Urothelium cell line (cell line): ENCODE measurements at regions not wholly inside any gene's neighbourhood (a gene's known extent, or its start where the extent isn't known, plus 50 kb on each side); places are given as distances from the start of the nearest gene placed in this dataset.

Experiments used
- DNase-seq: peaks from one replicate; pipeline ENCODE4 v3.0.0; 2011; ENCODE audit warnings: low spot score, mixed read lengths
- FAIRE-seq: peaks from 2 replicates; lab custom pipeline; 2011; peaks lifted over from hg19 to GRCh38; lab: Jason Lieb, UNC

DNA sequence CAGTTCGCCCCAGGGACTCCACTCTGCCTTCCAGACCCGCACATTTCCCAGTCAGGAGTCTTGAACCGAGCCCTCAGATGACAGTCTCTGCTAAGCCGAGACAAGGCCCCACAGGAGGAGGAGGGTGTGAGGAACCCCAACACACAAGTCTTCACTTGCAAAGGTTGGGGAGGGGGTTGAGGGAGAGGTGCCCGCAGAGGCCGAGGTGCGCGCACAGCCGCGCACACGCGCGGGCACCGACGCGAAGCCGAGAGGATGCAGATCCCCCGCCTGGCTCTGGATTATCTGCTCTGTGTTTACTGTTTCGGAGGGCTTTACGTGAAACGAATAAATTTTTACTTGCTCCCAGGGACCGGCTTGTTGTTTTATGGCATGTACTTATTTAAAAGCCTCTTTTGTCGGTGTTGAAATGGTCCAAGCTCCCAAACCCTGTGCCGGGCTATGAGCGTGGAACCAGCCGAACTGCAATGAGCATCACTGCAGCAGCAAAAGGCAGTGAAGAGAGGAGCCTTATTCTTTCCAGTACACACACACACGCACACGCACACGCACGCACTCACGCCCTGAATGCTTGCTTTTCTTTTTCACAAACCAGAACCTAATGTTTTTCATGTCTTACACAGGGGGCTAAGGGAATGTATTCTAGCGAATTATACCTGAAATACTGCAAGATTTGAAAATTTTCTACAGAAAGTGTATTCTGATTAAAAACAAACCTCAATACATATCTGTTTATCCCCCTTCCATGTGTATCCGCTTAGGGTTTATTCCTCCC is 297.7 kb downstream of the PARP8 start:
- no peak for FAIRE-seq
- no peak for DNase-seq

DNA sequence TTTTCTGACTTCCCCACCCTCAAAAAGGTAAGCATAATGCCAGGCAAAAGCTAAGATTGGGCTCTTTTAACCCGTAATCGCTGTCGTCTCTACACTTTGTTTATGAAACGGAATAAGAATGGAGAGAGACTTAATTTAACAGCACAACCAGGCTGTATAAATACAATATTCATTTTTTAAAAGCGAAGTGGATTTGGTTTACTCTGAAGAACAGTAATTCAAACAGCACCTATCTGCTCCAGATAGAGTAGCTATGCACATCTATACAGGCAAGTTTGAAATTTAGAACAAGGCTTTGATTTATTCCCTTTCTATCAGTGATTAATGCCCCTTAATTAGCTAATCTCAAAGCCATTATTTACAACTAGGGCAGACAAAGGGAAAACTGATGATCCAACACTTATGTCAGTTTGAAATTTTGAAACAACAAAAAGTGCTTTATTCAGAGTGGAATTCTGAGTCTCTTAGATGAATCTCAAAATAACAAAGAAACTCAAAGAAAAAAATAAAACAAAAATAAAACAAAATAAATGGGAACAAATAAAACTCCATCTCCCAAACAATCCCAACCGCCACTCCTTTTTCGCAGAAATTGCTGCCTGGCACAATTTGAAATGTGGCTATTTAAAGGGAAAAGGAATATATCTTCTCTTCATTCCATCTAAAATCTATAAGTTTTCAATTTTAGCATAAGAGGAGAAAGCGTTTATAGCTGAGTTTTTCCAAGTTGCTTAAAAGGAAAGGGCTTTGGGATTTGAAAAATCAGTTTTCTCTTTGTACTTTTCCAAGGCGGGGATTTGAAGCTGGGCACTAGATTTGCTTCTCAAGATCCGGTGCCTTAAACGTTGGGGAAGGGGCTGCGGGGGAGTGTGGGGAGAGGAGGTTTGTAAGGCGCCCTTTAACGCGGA is 298.6 kb downstream of the PARP8 start:
- DNase-seq, result no peak
- FAIRE-seq, result no peak

DNA sequence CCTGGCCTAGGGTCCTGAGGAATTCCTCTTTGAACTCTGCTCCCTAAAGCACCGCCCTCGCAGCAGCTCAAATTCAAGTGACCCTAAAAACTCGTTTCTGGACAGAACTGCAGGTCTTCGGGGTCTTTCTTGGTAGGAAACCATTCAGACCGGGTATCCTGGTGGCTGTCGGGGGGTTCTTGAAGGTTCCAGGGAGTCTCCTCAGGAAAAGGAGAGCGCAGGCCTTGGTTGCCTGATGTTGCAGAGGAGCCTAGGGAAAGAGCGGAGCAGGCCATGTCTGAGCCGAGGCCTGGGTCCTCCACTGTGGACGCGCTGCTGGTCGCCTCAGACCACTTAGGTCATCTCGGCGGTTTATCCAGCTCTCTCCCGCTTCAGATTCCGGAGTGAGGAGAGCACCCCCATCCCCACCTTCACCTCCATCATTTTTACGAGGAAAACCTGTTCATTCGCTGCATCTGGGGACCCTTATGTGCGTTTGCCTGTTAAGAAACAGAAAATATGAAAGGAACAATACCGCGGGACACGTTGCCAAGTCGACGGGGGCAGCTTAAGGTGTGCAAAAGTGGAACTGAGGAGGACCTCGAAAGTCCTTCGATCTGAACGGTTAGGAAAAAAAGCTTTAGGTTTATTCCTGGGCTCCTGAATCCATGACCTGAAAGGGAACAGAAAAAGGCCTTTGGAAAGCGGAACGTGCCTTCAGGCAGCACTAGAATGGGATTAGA is 299.4 kb downstream of the PARP8 start:
- FAIRE-seq, result no peak
- DNase-seq, result no peak

GRCh38 chr5:50967009-50967562 is 300.6 kb downstream of the PARP8 start:
- DNase-seq (no peak), FAIRE-seq (no peak)

GRCh38 chr5:50967563-50968355 is 301.3 kb downstream of the PARP8 start:
- FAIRE-seq, result no peak

DNA sequence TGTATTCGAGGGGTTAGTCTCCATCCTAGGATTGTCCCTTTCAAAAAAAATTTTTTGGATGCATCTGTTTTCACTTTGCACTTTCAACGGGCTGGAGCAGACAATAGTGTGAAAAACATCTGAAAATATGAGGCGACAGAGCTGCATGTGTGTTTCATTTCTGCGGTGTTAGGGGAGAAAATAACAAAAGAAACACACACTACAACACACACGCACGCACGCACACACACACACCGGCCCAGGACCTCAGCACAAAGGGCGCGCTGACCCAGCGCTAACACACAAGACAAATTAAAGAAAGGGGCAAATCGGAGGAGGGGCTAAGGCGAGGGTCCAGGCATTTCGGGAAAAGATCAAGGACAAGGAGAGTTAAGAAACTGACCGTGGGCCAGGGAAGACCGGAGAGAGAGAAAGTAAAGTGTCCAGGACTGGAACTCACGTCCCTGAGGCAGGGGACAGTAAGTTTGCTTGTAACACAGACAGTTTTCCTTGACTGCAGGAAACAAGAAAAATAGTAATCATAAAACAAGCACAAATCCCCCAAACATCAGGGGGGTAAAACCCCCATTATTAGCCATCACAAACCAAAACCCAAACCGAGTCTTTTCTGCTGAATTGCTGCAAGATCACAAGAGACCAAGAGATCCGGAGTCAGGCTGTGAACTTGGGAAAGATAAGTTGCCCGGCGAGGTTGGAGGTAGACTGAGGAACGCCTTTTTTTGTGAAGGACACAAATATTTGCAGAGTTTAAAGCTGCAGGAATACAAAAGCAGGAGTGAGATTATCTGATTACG is 302.1 kb downstream of the PARP8 start:
- FAIRE-seq, result no peak

More at GRCh38 chr5:50967563-50968355, 301.3 kb downstream of the PARP8 start:
- DNase-seq, result peak; percentile 52

DNA sequence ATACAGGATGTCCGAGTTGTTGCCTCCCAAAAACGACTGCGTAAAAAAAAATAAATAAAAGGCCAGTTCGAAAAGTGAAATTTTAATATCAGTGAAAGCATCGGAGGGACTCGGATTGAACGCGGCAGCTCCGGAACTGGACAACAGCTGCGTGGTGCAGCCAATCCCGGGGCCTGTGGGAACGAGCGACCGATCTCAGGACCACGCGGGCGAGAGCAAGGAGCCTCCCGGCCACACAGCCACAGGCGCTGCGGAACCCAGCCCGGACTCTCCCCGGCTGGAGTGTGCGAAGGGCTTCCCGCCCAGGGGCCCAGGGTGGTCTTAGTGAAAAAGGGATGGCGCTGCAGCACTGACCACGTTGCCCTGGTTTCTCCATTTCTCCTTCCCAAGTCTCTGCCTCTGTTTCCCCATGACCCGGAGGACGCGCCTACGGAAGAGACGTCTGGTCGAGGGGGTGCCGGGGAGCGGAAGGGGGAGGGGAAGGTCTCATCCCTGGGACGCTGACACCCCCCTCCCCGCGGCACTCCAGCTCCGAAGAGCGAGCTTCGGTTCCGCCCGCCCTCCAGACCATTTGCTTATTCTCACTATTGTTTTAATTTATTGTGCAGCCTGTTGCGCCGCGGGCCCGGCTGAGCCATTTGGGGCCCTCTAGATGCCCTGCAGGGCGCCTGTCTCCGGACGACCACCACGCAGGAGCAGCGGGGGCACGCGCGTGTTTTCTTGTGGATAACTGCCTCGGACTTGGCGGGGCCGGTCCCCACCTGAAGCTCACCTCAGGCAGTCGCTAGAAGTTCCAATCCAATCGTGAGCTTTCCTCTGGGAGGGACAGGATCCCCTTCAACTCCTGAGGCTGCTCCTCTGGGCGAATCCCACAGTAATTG is 303.0 kb downstream of the PARP8 start:
- DNase-seq (no peak), FAIRE-seq (no peak)

More for the DNA sequence above, 302.1 kb downstream of the PARP8 start:
- DNase-seq, result peak; percentile 4

GRCh38 chr5:50975840-50976239 is 309.4 kb downstream of the PARP8 start:
- FAIRE-seq, result no peak
- DNase-seq, result no peak

- FAIRE-seq (no peak), DNase-seq (no peak)
Observed at GRCh38 chr5:50978924-50979323, 312.5 kb downstream of the PARP8 start.

DNA sequence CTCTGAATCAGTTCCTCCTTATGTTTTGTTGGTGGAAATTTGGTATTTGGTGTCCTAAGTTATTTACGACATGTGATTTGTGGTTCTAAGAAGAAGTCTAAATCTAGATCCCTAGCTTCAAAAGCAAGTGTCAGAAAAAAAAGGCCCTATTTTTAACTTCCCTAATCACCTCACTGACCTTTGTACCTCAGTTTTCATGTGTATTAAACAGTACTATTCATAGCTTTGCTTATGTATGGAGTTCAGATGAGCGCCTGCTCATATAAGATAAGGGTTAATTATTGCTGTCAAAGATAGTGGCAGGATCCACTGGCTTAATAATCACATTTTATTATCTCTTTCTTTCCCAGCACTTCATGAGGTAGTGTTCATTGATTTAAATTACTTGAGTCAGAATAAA is 318.2 kb downstream of the PARP8 start:
- DNase-seq, result no peak
- FAIRE-seq, result no peak

- no peak for DNase-seq
- FAIRE-seq, result no peak
Observed at GRCh38 chr5:50990296-50990924, 324.0 kb downstream of the PARP8 start.

DNA sequence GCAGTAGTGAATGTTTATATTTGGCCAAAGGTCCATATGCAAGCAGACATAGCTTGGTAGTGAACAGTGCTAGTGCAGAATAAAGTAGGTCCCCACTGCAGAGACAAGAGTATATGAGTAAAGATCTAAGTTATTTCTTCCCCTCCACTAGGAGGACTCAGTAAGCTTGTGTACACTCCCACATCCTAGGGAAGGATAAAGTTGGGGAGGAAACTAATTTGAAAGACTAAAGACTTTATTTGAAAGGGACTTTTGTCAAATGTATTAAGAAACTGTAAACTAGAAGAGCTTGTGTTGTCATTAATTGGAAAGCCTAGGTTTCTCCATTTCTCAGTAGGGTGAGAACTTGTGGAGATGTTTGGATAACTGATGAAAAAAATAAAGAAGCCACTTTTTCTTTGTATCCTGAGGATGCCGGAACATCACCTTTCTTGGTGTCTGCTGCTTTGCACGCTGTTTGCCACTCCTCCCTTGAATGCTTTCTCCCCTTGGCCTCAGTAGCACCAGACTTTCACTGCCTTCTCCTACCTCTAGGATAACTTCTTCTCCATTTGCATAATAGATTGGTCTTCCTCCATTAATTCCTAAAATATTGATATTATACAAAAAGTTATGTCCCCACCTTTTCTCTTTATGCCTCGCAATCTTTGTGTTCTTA is 329.0 kb downstream of the PARP8 start:
- FAIRE-seq (no peak), DNase-seq (no peak)

DNA sequence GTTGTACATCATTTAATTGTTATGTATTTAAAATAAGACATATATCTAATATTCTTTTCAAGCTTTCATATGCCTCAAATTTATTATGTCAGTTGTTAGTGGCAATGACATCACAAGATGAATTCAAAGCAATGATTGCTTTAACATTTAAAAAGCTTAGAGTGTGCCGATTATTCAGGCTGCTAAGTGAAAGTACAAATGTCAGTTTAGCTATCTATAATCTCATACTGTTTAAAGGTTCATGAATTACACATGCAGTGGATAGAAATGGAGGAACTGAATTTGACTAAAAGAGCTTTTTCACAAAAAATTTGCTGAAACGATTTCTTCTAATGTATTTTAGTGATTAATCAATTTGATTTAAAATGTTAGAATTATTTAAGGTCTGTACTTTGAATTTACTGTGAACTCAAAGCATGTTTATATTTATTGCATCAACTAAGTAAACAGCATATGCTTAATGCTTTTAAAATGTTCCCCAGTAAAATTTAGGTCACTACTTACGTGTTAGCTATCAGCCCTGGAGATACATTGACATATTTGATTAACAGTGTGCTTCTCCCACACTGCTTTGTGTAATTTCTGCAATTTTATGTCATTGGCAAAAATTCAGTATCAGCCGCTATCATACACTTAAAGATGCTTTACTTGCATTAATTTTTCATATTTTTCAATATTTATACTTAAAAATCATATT is 334.9 kb downstream of the PARP8 start:
- FAIRE-seq (no peak), DNase-seq (no peak)

GRCh38 chr5:51002368-51002767 is 335.9 kb downstream of the PARP8 start:
- DNase-seq, result no peak
- FAIRE-seq, result no peak

DNA sequence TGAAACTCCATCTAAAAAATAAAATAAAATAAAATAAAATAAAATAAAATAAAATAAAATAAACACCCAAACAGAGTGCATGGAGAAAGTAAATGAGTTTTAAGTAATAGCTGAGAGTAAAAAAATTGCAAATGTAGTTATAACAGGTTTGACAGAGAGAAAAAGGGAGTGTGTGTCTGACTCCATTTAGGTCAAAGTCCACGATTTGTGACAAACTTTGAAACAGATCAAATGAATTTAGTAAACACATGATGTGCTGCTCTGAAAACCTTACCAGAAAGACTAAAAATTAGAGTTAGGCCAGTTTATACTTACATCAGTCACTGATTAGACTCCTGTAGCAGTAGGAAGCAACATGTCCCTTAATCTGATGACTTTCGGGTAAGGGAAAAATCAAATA is 346.6 kb downstream of the PARP8 start:
- DNase-seq, result no peak
- FAIRE-seq, result no peak

DNA sequence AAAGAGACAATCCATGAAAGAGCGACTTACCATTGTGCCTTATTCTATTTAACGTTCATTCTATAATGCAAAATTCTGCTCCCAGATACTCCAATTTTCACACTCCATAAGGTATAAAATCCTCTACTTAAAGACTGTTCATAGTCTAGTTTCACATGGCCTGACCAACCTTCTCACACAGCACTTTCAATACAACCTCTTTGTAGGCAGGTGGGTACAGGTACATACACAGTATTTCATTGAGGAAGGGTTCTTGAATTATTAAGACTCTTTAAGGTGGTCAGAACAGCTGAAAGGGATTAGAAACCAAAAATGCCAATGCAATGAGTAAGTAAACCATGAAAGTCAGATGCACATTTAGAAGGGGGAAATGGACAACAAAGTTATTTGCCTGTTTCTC is 352.0 kb downstream of the PARP8 start:
- no peak for FAIRE-seq
- peak; percentile 4 for DNase-seq

DNA sequence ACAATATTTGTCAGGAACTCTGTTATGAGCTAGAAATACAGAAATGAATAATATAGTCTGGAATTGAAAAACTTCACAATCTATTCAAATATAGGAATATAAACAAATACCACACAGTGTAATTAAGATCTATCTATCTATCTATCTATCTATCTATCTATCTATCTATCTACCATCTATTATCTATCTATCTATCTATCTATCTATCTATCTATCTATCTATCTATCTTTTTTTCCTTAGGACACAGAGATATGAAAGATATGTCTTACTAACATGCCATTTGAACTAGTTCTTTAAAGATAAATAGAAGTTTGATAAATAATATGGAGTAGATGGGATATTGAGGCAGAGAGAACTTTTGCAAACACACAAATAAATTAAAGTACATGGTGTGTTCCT is 357.8 kb downstream of the PARP8 start:
- DNase-seq (no peak), FAIRE-seq (no peak)
